HEK293T (cell line): ENCODE measurements at regions not wholly inside any gene's neighbourhood (a gene's known extent, or its start where the extent isn't known, plus 50 kb on each side); places are given as distances from the start of the nearest gene placed in this dataset.

ENCODE experiments used
- ARNT ChIP-seq: fragments of 450-650 bp; IDR thresholded peaks from 2 replicates; pipeline ENCODE4 v1.6.1; 2017; ENCODE audit warnings: mild to moderate bottlenecking
- FOXM1 ChIP-seq: fragments of 450-650 bp; IDR thresholded peaks from 2 replicates; pipeline ENCODE4 v1.6.1; 2017; ENCODE audit warnings: mild to moderate bottlenecking, borderline replicate concordance

- TF ChIP-seq ARNT, result no peak
- TF ChIP-seq FOXM1, result no peak
These were observed 163.3 kb upstream of the USP38 start for GRCh38 chr4:143021384-143021783.
